SK-N-SH treated with all-trans-retinoic acid at 6 μM for 48 hours (cell line): ENCODE measurements at regions not wholly inside any gene's neighbourhood (a gene's known extent, or its start where the extent isn't known, plus 50 kb on each side); places are given as distances from the start of the nearest gene placed in this dataset.

ENCODE experiments used
- BACH2 ChIP-seq: fragments of 250-450 bp; sonication (Bioruptor Pico); IDR thresholded peaks from 2 replicates; pipeline ENCODE4 v1.9.0; 2021; ENCODE audit warnings: mild to moderate bottlenecking, borderline replicate concordance
- CSDC2 ChIP-seq: fragments of 250-450 bp; sonication (Bioruptor Pico); IDR thresholded peaks from 2 replicates; pipeline ENCODE4 v1.5.0; 2020; ENCODE audit warnings: mild to moderate bottlenecking, moderate library complexity
- GLIS3 ChIP-seq: fragments of 250-450 bp; sonication (Bioruptor Pico); IDR thresholded peaks from 2 replicates; pipeline ENCODE4 v1.5.0; 2020; ENCODE audit warnings: mild to moderate bottlenecking, moderate library complexity
- OSR1 ChIP-seq: fragments of 250-450 bp; sonication (Bioruptor Pico); IDR thresholded peaks from 2 replicates; pipeline ENCODE4 v1.8.0; 2022; ENCODE audit warnings: moderate library complexity, mild to moderate bottlenecking, inconsistent platforms
- PATZ1 ChIP-seq: fragments of 250-450 bp; sonication (Bioruptor Pico); IDR thresholded peaks from 2 replicates; pipeline ENCODE4 v1.8.0; 2020; ENCODE audit warnings: mild to moderate bottlenecking, moderate library complexity, borderline replicate concordance
- RARB ChIP-seq: fragments of 250-450 bp; sonication (Bioruptor Pico); IDR thresholded peaks from 2 replicates; pipeline ENCODE4 v1.8.0; 2021; ENCODE audit warnings: mild to moderate bottlenecking, moderate library complexity
- TSHZ2 ChIP-seq: fragments of 250-450 bp; sonication (Bioruptor Pico); IDR thresholded peaks from 2 replicates; pipeline ENCODE4 v1.5.0; 2020; ENCODE audit warnings: mild to moderate bottlenecking, moderate library complexity
- ZC3H10 ChIP-seq: fragments of 250-450 bp; sonication (Bioruptor Pico); IDR thresholded peaks from 2 replicates; pipeline ENCODE4 v1.5.1; 2021; ENCODE audit warnings: mild to moderate bottlenecking, moderate library complexity
- ZFP3 ChIP-seq: fragments of 250-450 bp; sonication (Bioruptor Pico); IDR thresholded peaks from 2 replicates; pipeline ENCODE4 v1.5.0; 2020; ENCODE audit warnings: mild to moderate bottlenecking, moderate library complexity
- ZFP30 ChIP-seq: fragments of 450-650 bp; formaldehyde crosslinking; IDR thresholded peaks from 2 replicates; pipeline ENCODE4 v1.5.0; 2022; ENCODE audit warnings: mild to moderate bottlenecking, moderate library complexity
- ZNF565 ChIP-seq: fragments of 450-650 bp; formaldehyde crosslinking; conservative IDR thresholded peaks from 2 replicates; pipeline ENCODE4 v1.5.0; 2020; ENCODE audit warnings: low read depth, mild to moderate bottlenecking, moderate library complexity

- TF ChIP-seq ZNF565 (CRISPR knock-in tag) (no peak), ZFP3 (CRISPR knock-in tag) (no peak), BACH2 (CRISPR knock-in tag) (no peak), RARB (CRISPR knock-in tag) (no peak), ZC3H10 (CRISPR knock-in tag) (no peak), OSR1 (no peak), TSHZ2 (CRISPR knock-in tag) (no peak), PATZ1 (CRISPR knock-in tag) (no peak), GLIS3 (no peak), CSDC2 (no peak), ZFP30 (CRISPR knock-in tag) (no peak)
Measured at GRCh38 chr9:79131246-79131774, 440.5 kb upstream of the TLE4 start.
